ENCODE measurements at regions not wholly inside any gene's neighbourhood (a gene's known extent, or its start where the extent isn't known, plus 50 kb on each side); places are given as distances from the start of the nearest gene placed in this dataset.

DNA sequence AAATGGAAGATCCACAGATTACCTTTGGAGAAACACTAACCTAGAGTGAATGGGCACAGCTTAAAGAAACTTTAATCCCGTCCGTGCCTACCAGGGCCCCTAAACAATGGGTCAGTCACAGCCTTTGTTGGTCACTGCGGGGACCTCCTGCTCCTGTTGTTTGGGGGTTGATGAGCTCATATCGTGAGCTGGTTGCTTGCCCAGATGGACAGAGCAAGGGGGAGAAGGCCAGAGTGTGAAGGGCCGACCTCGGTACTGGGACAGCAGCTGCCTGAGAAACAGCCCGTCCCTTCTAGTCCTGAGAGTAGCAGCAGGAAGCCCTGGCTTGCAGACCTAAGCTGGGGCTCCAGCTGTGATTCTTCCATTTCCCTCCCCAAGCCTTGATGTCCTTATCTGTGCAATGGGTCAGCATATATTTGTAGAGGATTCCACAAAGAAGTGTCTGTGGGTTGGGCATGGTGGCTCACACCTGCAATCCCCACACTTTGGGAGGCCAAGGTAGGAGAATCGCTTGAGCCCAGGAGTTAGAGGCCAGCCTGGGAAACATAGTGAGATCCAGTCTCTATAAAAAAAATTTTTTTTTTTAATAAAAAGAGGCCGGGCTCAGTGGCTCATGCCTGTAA is 69.6 kb upstream of the SLC34A2 start:
- H3K9ac ChIP-seq (ENCODE audit: low read depth in 2 of 2, low read length in 2 of 2) = no peak overlapping the region
- H3K36me3 ChIP-seq = no peaks in the 10 kb centered on the region
- TF ChIP-seq, protein P1, sequence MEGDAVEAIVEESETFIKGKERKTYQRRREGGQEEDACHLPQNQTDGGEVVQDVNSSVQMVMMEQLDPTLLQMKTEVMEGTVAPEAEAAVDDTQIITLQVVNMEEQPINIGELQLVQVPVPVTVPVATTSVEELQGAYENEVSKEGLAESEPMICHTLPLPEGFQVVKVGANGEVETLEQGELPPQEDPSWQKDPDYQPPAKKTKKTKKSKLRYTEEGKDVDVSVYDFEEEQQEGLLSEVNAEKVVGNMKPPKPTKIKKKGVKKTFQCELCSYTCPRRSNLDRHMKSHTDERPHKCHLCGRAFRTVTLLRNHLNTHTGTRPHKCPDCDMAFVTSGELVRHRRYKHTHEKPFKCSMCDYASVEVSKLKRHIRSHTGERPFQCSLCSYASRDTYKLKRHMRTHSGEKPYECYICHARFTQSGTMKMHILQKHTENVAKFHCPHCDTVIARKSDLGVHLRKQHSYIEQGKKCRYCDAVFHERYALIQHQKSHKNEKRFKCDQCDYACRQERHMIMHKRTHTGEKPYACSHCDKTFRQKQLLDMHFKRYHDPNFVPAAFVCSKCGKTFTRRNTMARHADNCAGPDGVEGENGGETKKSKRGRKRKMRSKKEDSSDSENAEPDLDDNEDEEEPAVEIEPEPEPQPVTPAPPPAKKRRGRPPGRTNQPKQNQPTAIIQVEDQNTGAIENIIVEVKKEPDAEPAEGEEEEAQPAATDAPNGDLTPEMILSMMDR (IDR thresholded peaks at IDR 0.05) = no peak
- H3K27ac ChIP-seq = no peak overlapping the region
- no peak overlapping the region for H3K4me3 ChIP-seq
- no peaks in the 10 kb centered on the region for H3K4me1 ChIP-seq
- no peaks in the 10 kb centered on the region for H3K9me3 ChIP-seq
- no peak for DNase-seq
- H3K27me3 ChIP-seq = no peaks in the 10 kb centered on the region
- intact Hi-C loops (cut with DNase I) = no loop called here

DNA sequence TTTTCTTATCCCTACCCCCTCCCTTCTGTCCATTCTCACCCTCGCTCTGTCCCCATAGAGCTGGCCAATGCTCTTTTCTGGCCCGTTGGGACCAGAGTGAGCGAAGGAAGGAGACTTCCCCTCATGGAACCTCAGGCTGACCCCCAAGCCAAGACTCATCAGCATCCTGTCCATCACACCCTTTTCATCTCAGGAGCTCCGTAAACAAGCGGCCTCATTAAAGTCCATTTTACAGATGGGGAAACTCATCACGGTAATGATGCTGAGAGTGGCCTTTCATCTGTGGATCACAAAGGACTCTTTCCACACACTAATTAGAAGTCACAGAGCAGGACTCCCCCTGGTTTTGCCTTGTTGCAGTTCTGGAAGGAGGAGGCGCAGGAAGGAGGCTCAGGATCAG is 67.4 kb upstream of the SLC34A2 start:
- H3K9ac ChIP-seq (ENCODE audit: low read depth in 2 of 2, low read length in 2 of 2) = no peak overlapping the region
- H3K36me3 ChIP-seq = no peaks in the 10 kb centered on the region
- TF ChIP-seq, protein P1 (IDR thresholded peaks at IDR 0.05) = no peak
- H3K27me3 ChIP-seq = no peaks in the 10 kb centered on the region
- intact Hi-C loops (cut with DNase I) = no loop called here
- no peak overlapping the region for H3K4me3 ChIP-seq
- H3K9me3 ChIP-seq = no peaks in the 10 kb centered on the region
- H3K4me1 ChIP-seq = no peaks in the 10 kb centered on the region
- no peak for DNase-seq
- H3K27ac ChIP-seq = no peak overlapping the region

DNA sequence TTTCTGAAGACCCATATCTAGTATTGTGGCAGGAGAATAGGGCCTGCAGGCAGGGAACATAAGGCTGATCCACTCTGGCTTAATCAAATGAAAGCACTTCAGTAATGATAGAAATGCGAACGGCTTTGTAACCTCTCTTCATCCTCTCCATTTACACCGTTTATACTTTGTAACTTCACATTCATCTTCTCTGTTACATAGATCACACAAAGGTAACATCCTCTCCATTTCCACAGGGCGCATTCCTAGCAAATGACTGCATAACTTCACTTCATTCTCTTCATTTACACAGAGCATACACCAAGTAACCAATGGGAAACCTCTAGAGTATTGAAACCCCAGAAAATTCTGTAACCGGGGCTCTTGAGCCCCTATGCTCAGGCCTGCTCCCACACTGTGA is 65.5 kb upstream of the SLC34A2 start:
- no peak for DNase-seq
- Histone ChIP-seq H3K4me3 (no peak overlapping the region), H3K9me3 (no peaks in the 10 kb centered on the region), H3K27me3 (no peaks in the 10 kb centered on the region), H3K4me1 (no peaks in the 10 kb centered on the region), H3K36me3 (no peaks in the 10 kb centered on the region), H3K9ac (ENCODE audit: low read depth in 2 of 2, low read length in 2 of 2) (no peak overlapping the region), H3K27ac (no peak overlapping the region)
- TF ChIP-seq, protein P1 (IDR thresholded peaks at IDR 0.05) = no peak
- intact Hi-C loops (cut with DNase I) = no loop called here

DNA sequence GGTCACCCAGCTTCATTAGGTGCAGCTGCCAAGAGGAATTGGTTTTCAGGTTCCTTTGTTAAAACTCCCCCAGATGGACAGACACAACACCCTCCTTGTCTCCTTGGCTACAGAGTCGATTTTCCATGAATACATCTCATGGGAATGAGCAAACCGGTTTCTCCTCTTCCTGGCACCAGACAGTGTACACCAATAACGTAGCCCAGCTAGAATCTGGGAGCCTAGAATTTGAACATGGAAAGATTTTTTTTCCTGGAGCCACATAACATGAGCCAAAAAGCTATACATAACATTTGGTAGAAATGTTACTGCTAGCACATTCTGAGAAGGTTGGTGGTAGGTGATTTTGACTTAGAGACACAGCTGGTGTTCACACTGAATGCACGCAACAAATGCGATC is 62.9 kb upstream of the SLC34A2 start:
- no peaks in the 10 kb centered on the region for H3K9me3 ChIP-seq
- no peak for DNase-seq
- intact Hi-C loops (cut with DNase I) = no loop called here
- H3K36me3 ChIP-seq = no peaks in the 10 kb centered on the region
- H3K27me3 ChIP-seq = no peaks in the 10 kb centered on the region
- H3K27ac ChIP-seq = no peak overlapping the region
- no peak overlapping the region for H3K4me3 ChIP-seq
- no peak overlapping the region for H3K9ac ChIP-seq (ENCODE audit: low read depth in 2 of 2, low read length in 2 of 2)
- no peaks in the 10 kb centered on the region for H3K4me1 ChIP-seq
- TF ChIP-seq, protein P1 (IDR thresholded peaks at IDR 0.05) = no peak
